Upper lobe of right lung (tissue), 1 donor: ENCODE measurements at regions not wholly inside any gene's neighbourhood (a gene's known extent, or its start where the extent isn't known, plus 50 kb on each side); places are given as distances from the start of the nearest gene placed in this dataset.
A peak's percentile ranks its signal among the peaks of the same experiment; 100 is the strongest.

ENCODE experiments used
- ATAC-seq: fragments of 200-7000 bp; cut with Tn5 transposase; one replicate; pipeline ENCODE4 v1.9.1; 2020; ENCODE audit warnings: mild to moderate bottlenecking, moderate library complexity
- DNase-seq: peaks from one replicate; pipeline ENCODE4 v3.0.0-alpha.2; 2020
- H3K27ac ChIP-seq: fragments of 200-600 bp; one replicate; pipeline ENCODE4 v1.8.0; 2022
- H3K27me3 ChIP-seq: fragments of 200-600 bp; one replicate; pipeline ENCODE4 v1.8.0; 2022; ENCODE audit warnings: mild to moderate bottlenecking
- H3K36me3 ChIP-seq: fragments of 200-600 bp; one replicate; pipeline ENCODE4 v1.8.0; 2022
- H3K4me1 ChIP-seq: fragments of 200-600 bp; one replicate; pipeline ENCODE4 v1.8.0; 2022
- H3K4me3 ChIP-seq: fragments of 200-600 bp; one replicate; pipeline ENCODE4 v1.8.0; 2022; ENCODE audit warnings: mild to moderate bottlenecking
- H3K9me3 ChIP-seq: fragments of 200-600 bp; one replicate; pipeline ENCODE4 v1.8.0; 2022
- intact Hi-C: fragments of 100-400 bp; cut with DNase I; formaldehyde crosslinking; loops from one replicate; pipeline ENCODE4 v1.11.0; 2022
- TF ChIP-seq, protein P1 (sequence below): fragments of 200-600 bp; IDR thresholded peaks from one replicate; pipeline ENCODE4 v1.8.0; 2022; ENCODE audit warnings: antibody characterized with exemption
- donor health status: DM: no; HTN: yes; CAD: no; lungs with severe emphysema.

DNA sequence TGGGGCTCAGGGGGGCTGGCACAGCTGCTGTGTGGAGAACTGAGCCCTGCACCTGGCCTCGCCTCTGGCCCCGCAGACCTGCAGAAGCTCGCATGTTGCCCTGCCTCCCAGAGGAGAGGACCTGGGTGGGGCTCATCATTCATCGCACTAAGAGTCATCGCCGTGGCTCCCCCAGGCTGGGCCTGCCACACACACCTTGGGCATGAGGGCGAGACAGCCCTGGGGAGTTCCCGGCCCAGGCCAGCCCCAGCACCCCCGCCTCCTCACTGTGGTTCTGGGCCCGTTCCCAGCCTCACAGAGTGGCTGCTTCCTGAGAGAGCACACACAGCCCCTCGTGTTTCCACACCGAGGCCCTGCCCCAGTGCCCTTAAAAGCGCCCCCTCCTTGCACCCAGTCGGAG is 694.6 kb downstream of the TBC1D22A start:
- DNase-seq: no peak
- ATAC-seq: no peak

DNA sequence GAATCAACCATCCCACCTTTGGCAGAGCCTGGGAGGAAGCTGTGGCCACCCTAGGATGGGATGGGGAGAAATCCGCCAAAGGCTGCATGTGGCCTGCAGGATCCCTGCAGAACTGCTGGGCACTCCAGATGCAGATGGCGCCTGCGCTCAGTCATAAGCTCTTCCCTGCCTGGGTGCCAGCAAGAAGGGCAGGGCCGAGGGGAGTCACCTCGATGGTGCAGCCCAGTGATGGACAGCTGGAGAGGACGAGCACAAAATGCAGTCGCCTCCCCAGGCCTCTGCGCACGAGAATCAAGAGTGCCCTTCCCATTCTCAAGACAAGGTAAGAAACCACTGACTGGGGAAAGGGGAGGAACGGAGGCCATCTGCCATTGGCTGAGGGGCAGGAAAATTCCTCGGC is 693.6 kb downstream of the TBC1D22A start:
- Histone ChIP-seq H3K36me3 (no peaks in the 10 kb centered on the region), H3K4me3 (no peak overlapping the region), H3K9me3 (peaks cover 4% of the 10 kb centered on the region), H3K27ac (no peak overlapping the region), H3K27me3 (no peaks in the 10 kb centered on the region), H3K4me1 (no peaks in the 10 kb centered on the region)
- ATAC-seq: no peak
- DNase-seq: no peak
- intact Hi-C loops: no loop called here
- TF ChIP-seq, protein P1, sequence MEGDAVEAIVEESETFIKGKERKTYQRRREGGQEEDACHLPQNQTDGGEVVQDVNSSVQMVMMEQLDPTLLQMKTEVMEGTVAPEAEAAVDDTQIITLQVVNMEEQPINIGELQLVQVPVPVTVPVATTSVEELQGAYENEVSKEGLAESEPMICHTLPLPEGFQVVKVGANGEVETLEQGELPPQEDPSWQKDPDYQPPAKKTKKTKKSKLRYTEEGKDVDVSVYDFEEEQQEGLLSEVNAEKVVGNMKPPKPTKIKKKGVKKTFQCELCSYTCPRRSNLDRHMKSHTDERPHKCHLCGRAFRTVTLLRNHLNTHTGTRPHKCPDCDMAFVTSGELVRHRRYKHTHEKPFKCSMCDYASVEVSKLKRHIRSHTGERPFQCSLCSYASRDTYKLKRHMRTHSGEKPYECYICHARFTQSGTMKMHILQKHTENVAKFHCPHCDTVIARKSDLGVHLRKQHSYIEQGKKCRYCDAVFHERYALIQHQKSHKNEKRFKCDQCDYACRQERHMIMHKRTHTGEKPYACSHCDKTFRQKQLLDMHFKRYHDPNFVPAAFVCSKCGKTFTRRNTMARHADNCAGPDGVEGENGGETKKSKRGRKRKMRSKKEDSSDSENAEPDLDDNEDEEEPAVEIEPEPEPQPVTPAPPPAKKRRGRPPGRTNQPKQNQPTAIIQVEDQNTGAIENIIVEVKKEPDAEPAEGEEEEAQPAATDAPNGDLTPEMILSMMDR: no peak

More for the DNA sequence above, 694.6 kb downstream of the TBC1D22A start:
- intact Hi-C loops: no loop called here
- Histone ChIP-seq H3K4me3 (no peak overlapping the region), H3K9me3 (peaks cover 4% of the 10 kb centered on the region), H3K36me3 (no peaks in the 10 kb centered on the region), H3K27ac (no peak overlapping the region), H3K4me1 (no peaks in the 10 kb centered on the region), H3K27me3 (no peaks in the 10 kb centered on the region)
- TF ChIP-seq, protein P1: no peak

DNA sequence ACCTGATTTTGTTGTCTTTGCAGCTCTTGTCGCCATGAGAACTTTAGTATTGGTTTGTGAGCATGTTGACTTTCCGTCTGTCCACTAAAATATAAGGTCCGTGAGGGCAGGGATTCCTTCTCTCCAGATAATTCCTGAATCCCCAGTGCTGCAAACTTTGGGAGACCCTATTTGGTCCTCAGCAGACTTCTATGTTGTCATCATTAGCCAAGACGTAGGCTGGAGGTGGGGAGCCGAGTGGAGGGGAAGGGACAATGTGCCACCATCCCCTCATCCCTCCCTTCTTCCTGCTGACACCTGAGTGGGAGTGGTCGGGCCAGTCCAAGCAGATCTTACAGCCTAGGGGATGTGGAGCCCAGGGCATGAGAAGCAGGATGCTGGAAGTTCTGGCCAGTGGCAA is 690.6 kb downstream of the TBC1D22A start:
- no peaks in the 10 kb centered on the region for H3K4me1 ChIP-seq
- TF ChIP-seq, protein P1: no peak
- H3K4me3 ChIP-seq: no peak overlapping the region
- DNase-seq: no peak
- H3K9me3 ChIP-seq: peaks cover 4% of the 10 kb centered on the region
- intact Hi-C loops: no loop called here
- no peak for ATAC-seq
- H3K27ac ChIP-seq: no peak overlapping the region
- H3K27me3 ChIP-seq: no peaks in the 10 kb centered on the region
- no peaks in the 10 kb centered on the region for H3K36me3 ChIP-seq

DNA sequence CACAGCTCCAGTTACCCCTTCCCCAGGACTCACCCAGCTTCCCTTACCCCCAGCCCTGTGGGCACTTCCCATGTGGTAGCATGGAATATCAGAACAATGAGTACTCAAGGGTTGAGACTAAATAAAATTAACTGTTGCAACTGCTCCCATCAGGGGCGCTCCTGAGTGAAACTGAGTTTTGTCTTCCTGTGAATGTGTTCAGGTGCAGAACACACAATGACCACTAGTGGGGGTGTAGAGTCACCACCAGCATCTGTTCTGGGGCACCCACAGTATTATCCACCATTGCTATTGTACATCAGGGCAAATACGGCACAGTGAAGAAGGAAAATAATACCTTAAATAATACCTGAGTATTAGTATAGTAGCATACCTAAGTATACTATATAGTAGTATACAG is 689.7 kb downstream of the TBC1D22A start:
- Histone ChIP-seq H3K9me3 (peaks cover 4% of the 10 kb centered on the region), H3K4me3 (no peak overlapping the region), H3K36me3 (no peaks in the 10 kb centered on the region), H3K27ac (no peak overlapping the region), H3K4me1 (no peaks in the 10 kb centered on the region), H3K27me3 (no peaks in the 10 kb centered on the region)
- TF ChIP-seq, protein P1: peak; percentile 44
- no peak for DNase-seq
- intact Hi-C loops: no loop called here
- peak; percentile 35 for ATAC-seq

DNA sequence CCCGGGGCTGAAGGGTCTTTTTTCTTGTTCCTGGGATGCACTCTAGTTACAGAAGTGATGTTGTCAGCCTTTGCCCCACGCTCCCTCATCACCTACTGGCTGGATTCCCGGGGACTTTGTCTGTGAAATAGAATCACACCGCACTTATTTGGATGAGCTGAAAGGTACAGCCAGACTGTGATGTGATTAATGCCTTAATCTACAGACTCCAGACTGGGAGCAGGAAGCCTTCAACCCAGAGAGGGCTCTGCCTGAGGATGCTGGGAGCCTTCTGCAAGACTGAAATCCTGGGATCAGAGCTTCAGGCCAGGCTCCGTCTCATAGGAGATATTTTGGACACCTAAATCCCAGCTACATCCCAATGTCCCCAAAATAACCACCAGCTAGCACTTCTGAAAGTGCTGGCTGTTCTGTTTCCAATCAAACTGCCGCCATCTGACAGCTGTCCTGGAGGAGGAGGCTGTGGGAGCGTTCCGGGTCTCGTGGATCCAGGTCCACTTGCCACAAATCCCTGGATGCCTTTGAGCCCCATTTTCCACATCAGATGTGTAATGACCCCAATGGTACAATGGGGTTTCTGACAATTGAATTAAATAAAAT is 688.5 kb downstream of the TBC1D22A start:
- Histone ChIP-seq H3K9me3 (peaks cover 4% of the 10 kb centered on the region), H3K27me3 (no peaks in the 10 kb centered on the region), H3K4me1 (no peaks in the 10 kb centered on the region), H3K4me3 (no peak overlapping the region), H3K27ac (no peak overlapping the region), H3K36me3 (no peaks in the 10 kb centered on the region)
- DNase-seq (no peak), ATAC-seq (no peak)
- TF ChIP-seq, protein P1: no peak
- intact Hi-C loops: no loop called here
